Loucy (cell line): ENCODE measurements at regions not wholly inside any gene's neighbourhood (a gene's known extent, or its start where the extent isn't known, plus 50 kb on each side); places are given as distances from the start of the nearest gene placed in this dataset.

Experiments used
- H2AFZ ChIP-seq: fragments of 200-600 bp; sonication (generic); 2 replicates; pipeline ENCODE4 v1.6.0; 2016; ENCODE audit warnings: antibody characterized with exemption, mild to moderate bottlenecking, low read length, moderate library complexity
- H3F3A ChIP-seq: fragments of 200-600 bp; 2 replicates; pipeline ENCODE4 v1.6.0; 2016; ENCODE audit warnings: antibody characterized with exemption, low read depth, mild to moderate bottlenecking
- H3K27me3 ChIP-seq: fragments of 200-600 bp; sonication (generic); 2 replicates; pipeline ENCODE4 v1.6.1; 2014; ENCODE audit warnings: low read length, mild to moderate bottlenecking; ENCODE audit not compliant: insufficient read depth, poor library complexity, severe bottlenecking
- H3K36me3 ChIP-seq: fragments of 200-600 bp; sonication (generic); 2 replicates; pipeline ENCODE4 v1.6.1; 2016; ENCODE audit warnings: low read length; ENCODE audit not compliant: insufficient read depth
- H3K4me1 ChIP-seq: fragments of 200-600 bp; sonication (generic); 2 replicates; pipeline ENCODE4 v1.5.1; 2014; ENCODE audit warnings: low read length, mild to moderate bottlenecking; ENCODE audit not compliant: insufficient read depth, poor library complexity, severe bottlenecking
- H3K4me2 ChIP-seq: fragments of 200-600 bp; sonication (generic); 2 replicates; pipeline ENCODE4 v1.6.0; 2014; ENCODE audit warnings: antibody characterized with exemption, low read length, low read depth, mild to moderate bottlenecking; ENCODE audit not compliant: poor library complexity, severe bottlenecking
- H3K4me3 ChIP-seq: fragments of 200-600 bp; sonication (generic); 2 replicates; pipeline ENCODE4 v1.5.1; 2014; ENCODE audit warnings: low read length, mild to moderate bottlenecking, mixed read lengths; ENCODE audit not compliant: poor library complexity, severe bottlenecking
- H3K79me2 ChIP-seq: fragments of 200-600 bp; sonication (generic); 2 replicates; pipeline ENCODE4 v1.6.1; 2014; ENCODE audit warnings: low read length; ENCODE audit not compliant: insufficient read depth
- H3K9ac ChIP-seq: fragments of 200-600 bp; sonication (generic); 2 replicates; pipeline ENCODE4 v1.6.0; 2014; ENCODE audit warnings: mild to moderate bottlenecking, low read depth, low read length, moderate library complexity; ENCODE audit not compliant: poor library complexity, severe bottlenecking
- H3K9me2 ChIP-seq: fragments of 200-600 bp; sonication (generic); replicated peaks from 2 replicates; pipeline ENCODE4 v1.6.1; 2016; ENCODE audit warnings: low read depth, low read length, mixed read lengths
- H3K9me3 ChIP-seq: fragments of 200-600 bp; sonication (generic); 2 replicates; pipeline ENCODE4 v1.6.1; 2014; ENCODE audit warnings: mild to moderate bottlenecking, antibody characterized with exemption, low read length, low read depth; ENCODE audit not compliant: insufficient read depth
- H4K20me1 ChIP-seq: fragments of 200-600 bp; sonication (generic); 2 replicates; pipeline ENCODE4 v1.6.0; 2014; ENCODE audit warnings: antibody characterized with exemption, low read length, mild to moderate bottlenecking; ENCODE audit not compliant: insufficient read depth, poor library complexity, severe bottlenecking
- CTCF ChIP-seq: fragments of 200-600 bp; sonication (generic); conservative IDR thresholded peaks from 2 replicates; pipeline ENCODE4 v1.5.1; 2014; ENCODE audit warnings: mild to moderate bottlenecking, antibody characterized with exemption, low read length
- EZH2phosphoT487 ChIP-seq: fragments of 200-600 bp; IDR thresholded peaks from 2 replicates; pipeline ENCODE4 v1.6.1; 2018; ENCODE audit warnings: antibody characterized with exemption, mild to moderate bottlenecking, moderate library complexity, borderline replicate concordance

DNA sequence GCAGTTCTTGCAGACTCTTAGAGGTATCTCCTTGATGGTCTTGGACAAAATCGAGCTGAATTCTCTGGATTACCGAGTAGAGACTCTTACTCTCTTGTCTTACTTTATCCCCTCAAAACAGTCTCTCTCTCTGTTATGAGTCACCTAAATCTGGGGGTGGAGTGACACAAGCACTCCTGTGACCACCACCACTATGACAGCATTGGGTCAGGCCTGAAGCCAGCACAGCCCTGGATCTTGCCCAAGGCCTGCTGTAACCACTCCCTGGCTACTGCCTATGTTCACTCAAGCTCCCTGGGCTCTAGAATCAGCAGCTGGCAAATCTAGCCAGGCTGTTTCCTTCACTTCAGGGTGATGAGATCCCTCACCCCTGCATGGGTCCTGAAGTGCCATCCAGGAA lies 662.5 kb downstream of the LUZP2 start:
- H3K36me3 ChIP-seq, result no peaks in the 10 kb centered on the region
- H3K79me2 ChIP-seq, result no peaks in the 10 kb centered on the region

GRCh38 chr11:25163421-25163820 lies 666.6 kb downstream of the LUZP2 start:
- no peak overlapping the region for H3K9ac ChIP-seq
- no peaks in the 10 kb centered on the region for H3F3A ChIP-seq
- H2AFZ ChIP-seq, result no peak overlapping the region
- H3K4me3 ChIP-seq, result no peak overlapping the region
- H4K20me1 ChIP-seq, result no peaks in the 10 kb centered on the region
- TF ChIP-seq EZH2phosphoT487 (no peak), CTCF (no peak)
- no peaks in the 10 kb centered on the region for H3K79me2 ChIP-seq
- no peaks in the 10 kb centered on the region for H3K9me3 ChIP-seq
- H3K4me2 ChIP-seq, result no peak overlapping the region
- H3K9me2 ChIP-seq, result no peaks in the 10 kb centered on the region
- H3K36me3 ChIP-seq, result no peaks in the 10 kb centered on the region
- H3K4me1 ChIP-seq, result no peaks in the 10 kb centered on the region
- no peaks in the 10 kb centered on the region for H3K27me3 ChIP-seq

More for the DNA sequence above, 662.5 kb downstream of the LUZP2 start:
- H3K4me3 ChIP-seq, result no peak overlapping the region
- no peak overlapping the region for H2AFZ ChIP-seq
- no peaks in the 10 kb centered on the region for H3K9me3 ChIP-seq
- H3K9ac ChIP-seq, result no peak overlapping the region
- H3K27me3 ChIP-seq, result no peaks in the 10 kb centered on the region
- no peaks in the 10 kb centered on the region for H3K4me1 ChIP-seq
- no peak for TF ChIP-seq CTCF
- no peak for TF ChIP-seq EZH2phosphoT487
- H3F3A ChIP-seq, result no peaks in the 10 kb centered on the region
- H3K9me2 ChIP-seq, result no peaks in the 10 kb centered on the region
- no peaks in the 10 kb centered on the region for H4K20me1 ChIP-seq
- H3K4me2 ChIP-seq, result no peak overlapping the region

DNA sequence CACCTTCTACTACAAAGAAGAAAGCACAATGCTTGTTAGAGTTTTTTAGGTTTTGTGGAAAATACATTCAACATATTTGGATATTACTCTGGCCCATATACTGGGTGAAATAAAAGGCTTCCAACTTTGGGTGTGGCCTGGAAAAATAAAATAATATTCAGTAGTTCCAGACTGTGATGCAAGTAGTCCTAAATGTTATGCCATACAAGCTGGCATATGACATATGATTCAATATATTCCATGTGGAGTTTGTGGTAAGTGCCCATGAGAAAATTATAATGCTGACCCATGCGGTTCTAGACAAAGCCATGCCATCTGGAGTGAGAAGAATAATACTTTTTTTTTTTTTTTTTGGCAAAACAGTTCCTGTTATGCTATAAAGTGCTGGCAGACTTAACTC lies 683.3 kb downstream of the LUZP2 start:
- TF ChIP-seq EZH2phosphoT487, result no peak
- no peak for TF ChIP-seq CTCF
- Histone ChIP-seq H3K9ac (no peak overlapping the region), H3K4me1 (no peaks in the 10 kb centered on the region), H3K4me3 (no peak overlapping the region), H3F3A (no peaks in the 10 kb centered on the region), H2AFZ (no peak overlapping the region), H3K36me3 (no peaks in the 10 kb centered on the region), H4K20me1 (no peaks in the 10 kb centered on the region), H3K4me2 (no peak overlapping the region), H3K9me3 (no peaks in the 10 kb centered on the region), H3K79me2 (no peaks in the 10 kb centered on the region), H3K27me3 (no peaks in the 10 kb centered on the region), H3K9me2 (no peaks in the 10 kb centered on the region)
